A673 (cell line): ENCODE measurements at regions not wholly inside any gene's neighbourhood (a gene's known extent, or its start where the extent isn't known, plus 50 kb on each side); places are given as distances from the start of the nearest gene placed in this dataset.

Experiments
- BruUV-seq: library from RNA; stranded (reverse); fragments of 400-500 nt; replicated peaks from 2 replicates; lab custom pipeline; 2021; lab: Mats Ljungman, UMichigan
- CTCF ChIA-PET: fragments of 300-600 bp; sonication (Branson Sonifier 250); formaldehyde crosslinking; loops from one replicate; lab custom pipeline; 2022; ENCODE audit warnings: antibody characterized with exemption; lab: Charles Lee
- POLR2A ChIA-PET: fragments of 300-600 bp; sonication (Branson Sonifier 250); formaldehyde crosslinking; loops from one replicate; lab custom pipeline; 2022; ENCODE audit warnings: antibody characterized with exemption; ENCODE audit not compliant: low non-redundant PET; lab: Charles Lee
- DNase-seq: peaks from one replicate; pipeline ENCODE4 v3.0.0-alpha.2; 2015; ENCODE audit warnings: low spot score
- H3K27ac ChIP-seq: fragments of 200-600 bp; sonication (generic); 2 replicates; pipeline ENCODE4 v1.5.1; 2016; ENCODE audit warnings: mixed run types, low read depth, mild to moderate bottlenecking, mixed read lengths, antibody characterized with exemption, low read length; ENCODE audit not compliant: poor library complexity, severe bottlenecking
- H3K27me3 ChIP-seq: fragments of 200-600 bp; sonication (generic); replicated peaks from 2 replicates; pipeline ENCODE4 v1.6.1; 2017; ENCODE audit warnings: mixed run types, low read depth, mild to moderate bottlenecking, mixed read lengths, antibody characterized with exemption, low read length; ENCODE audit not compliant: insufficient read depth, poor library complexity
- H3K36me3 ChIP-seq: fragments of 200-600 bp; sonication (generic); 2 replicates; pipeline ENCODE4 v1.6.1; 2016; ENCODE audit warnings: mixed run types, mild to moderate bottlenecking, mixed read lengths, antibody characterized with exemption, low read length; ENCODE audit not compliant: insufficient read depth, poor library complexity, severe bottlenecking
- H3K4me1 ChIP-seq: fragments of 200-600 bp; sonication (generic); 2 replicates; pipeline ENCODE4 v1.6.1; 2017; ENCODE audit warnings: mixed run types, mild to moderate bottlenecking, mixed read lengths, antibody characterized with exemption, low read length; ENCODE audit not compliant: insufficient read depth, poor library complexity, severe bottlenecking
- H3K4me3 ChIP-seq: fragments of 200-600 bp; sonication (generic); 2 replicates; pipeline ENCODE4 v1.5.1; 2016; ENCODE audit warnings: low read depth, mixed run types, mild to moderate bottlenecking, mixed read lengths, low read length; ENCODE audit not compliant: poor library complexity, severe bottlenecking
- H3K9me3 ChIP-seq: fragments of 200-600 bp; sonication (generic); 2 replicates; pipeline ENCODE4 v1.6.1; 2016; ENCODE audit warnings: mixed run types, low read depth, mild to moderate bottlenecking, mixed read lengths, antibody characterized with exemption, low read length; ENCODE audit not compliant: poor library complexity, severe bottlenecking
- CTCF ChIP-seq: fragments of 300-800, 200-600 bp; sonication (generic); conservative IDR thresholded peaks from 2 replicates; pipeline ENCODE4 v1.5.1; 2017; ENCODE audit warnings: low read depth, mild to moderate bottlenecking, antibody characterized with exemption, low read length, moderate library complexity, mixed read lengths
- EZH2 ChIP-seq: fragments of 200-600 bp; sonication (generic); IDR thresholded peaks from 2 replicates; pipeline ENCODE4 v1.6.1; 2017; ENCODE audit warnings: borderline replicate concordance, low read depth, mild to moderate bottlenecking, mixed read lengths, antibody characterized with exemption, low read length; ENCODE audit not compliant: poor library complexity, severe bottlenecking
- intact Hi-C: fragments of 100-400 bp; cut with micrococcal nuclease; formaldehyde crosslinking; loops from one replicate; pipeline ENCODE4 v1.10.0; 2022; ENCODE audit not compliant: unreplicated experiment

GRCh38 chr22:49197986-49198704, 629.5 kb downstream of the BRD1 start:
- CTCF ChIA-PET = no interaction called here

GRCh38 chr22:49197505-49197904, 630.2 kb downstream of the BRD1 start:
- TF ChIP-seq EZH2 = no peak
- TF ChIP-seq CTCF = no peak
- ChIA-PET CTCF (no interaction called here), POLR2A (no interaction called here)
- peak; percentile 27 for DNase-seq
- Histone ChIP-seq H3K27ac (no peak overlapping the region), H3K36me3 (no peaks in the 10 kb centered on the region), H3K9me3 (no peaks in the 10 kb centered on the region), H3K4me1 (no peaks in the 10 kb centered on the region), H3K4me3 (no peak overlapping the region), H3K27me3 (no peaks in the 10 kb centered on the region)
- BruUV-seq = no TSS peak
- intact Hi-C loops = no loop called here

More at GRCh38 chr22:49197986-49198704, 629.5 kb downstream of the BRD1 start:
- H3K4me1 ChIP-seq = no peaks in the 10 kb centered on the region
- no peaks in the 10 kb centered on the region for H3K36me3 ChIP-seq
- no peaks in the 10 kb centered on the region for H3K9me3 ChIP-seq
- no peak overlapping the region for H3K27ac ChIP-seq
- intact Hi-C loops = no loop called here
- DNase-seq = no peak
- H3K27me3 ChIP-seq = no peaks in the 10 kb centered on the region
- TF ChIP-seq CTCF = no peak
- POLR2A ChIA-PET = no interaction called here
- BruUV-seq = no TSS peak
- no peak overlapping the region for H3K4me3 ChIP-seq

GRCh38 chr22:49196046-49196511, 631.6 kb downstream of the BRD1 start:
- ChIA-PET POLR2A (no interaction called here), CTCF (no interaction called here)
- no peaks in the 10 kb centered on the region for H3K9me3 ChIP-seq
- no peak overlapping the region for H3K4me3 ChIP-seq
- no peaks in the 10 kb centered on the region for H3K4me1 ChIP-seq
- no TSS peak for BruUV-seq
- TF ChIP-seq EZH2 = no peak
- intact Hi-C loops = no loop called here
- H3K27ac ChIP-seq = no peak overlapping the region
- no peaks in the 10 kb centered on the region for H3K36me3 ChIP-seq
- H3K27me3 ChIP-seq = no peaks in the 10 kb centered on the region
- DNase-seq = no peak

GRCh38 chr22:49195636-49196035, 632.0 kb downstream of the BRD1 start:
- ChIA-PET POLR2A (no interaction called here), CTCF (no interaction called here)
- no peak for DNase-seq
- H3K4me1 ChIP-seq = no peaks in the 10 kb centered on the region
- intact Hi-C loops = no loop called here
- no peak overlapping the region for H3K4me3 ChIP-seq
- H3K27me3 ChIP-seq = no peaks in the 10 kb centered on the region
- no TSS peak for BruUV-seq
- TF ChIP-seq EZH2 (no peak), CTCF (no peak)
- H3K36me3 ChIP-seq = no peaks in the 10 kb centered on the region
- no peaks in the 10 kb centered on the region for H3K9me3 ChIP-seq
- no peak overlapping the region for H3K27ac ChIP-seq
